AG04450 (cell line): ENCODE measurements at regions not wholly inside any gene's neighbourhood (a gene's known extent, or its start where the extent isn't known, plus 50 kb on each side); places are given as distances from the start of the nearest gene placed in this dataset.

Experiments used
- CTCF ChIA-PET: fragments of 300-600, 350-600 bp; formaldehyde crosslinking; extraction: SDS; loops from one replicate; lab custom pipeline; 2022; ENCODE audit warnings: antibody characterized with exemption, inconsistent platforms; lab: Charles Lee
- POLR2A ChIA-PET: fragments of 350-600 bp; formaldehyde crosslinking; extraction: SDS; loops from one replicate; lab custom pipeline; 2021; ENCODE audit warnings: antibody characterized with exemption, inconsistent platforms; lab: Yijun Ruan, JAX
- DNase-seq: peaks from one replicate; pipeline ENCODE4 v3.0.0-alpha.2; 2011; ENCODE audit warnings: low read depth, low spot score
- H3K27ac ChIP-seq: one replicate; pipeline ENCODE4 v1.5.1; 2012; ENCODE audit warnings: low read depth, low read length, control low read depth
- H3K27me3 ChIP-seq: one replicate; pipeline ENCODE4 v1.6.0; 2012; ENCODE audit warnings: low read length; ENCODE audit not compliant: control insufficient read depth, insufficient read depth
- H3K4me3 ChIP-seq: 2 replicates; pipeline ENCODE4 v1.5.1; 2011; ENCODE audit warnings: mild to moderate bottlenecking, low read depth, low read length, control low read depth
- H3K9me3 ChIP-seq: 2 replicates; pipeline ENCODE4 v1.5.1; 2012; ENCODE audit warnings: low read length; ENCODE audit not compliant: control insufficient read depth, insufficient read depth
- CTCF ChIP-seq: IDR thresholded peaks from 2 replicates; pipeline ENCODE4 v1.5.1; 2011; ENCODE audit warnings: low read depth, low read length, control low read depth, inconsistent platforms

GRCh38 chr14:56887216-56887615 lies 76.9 kb upstream of the OTX2 start:
- Histone ChIP-seq H3K4me3 (no peak overlapping the region), H3K27ac (no peak overlapping the region), H3K27me3 (no peaks in the 10 kb centered on the region), H3K9me3 (no peaks in the 10 kb centered on the region)
- ChIA-PET POLR2A (no interaction called here), CTCF (no interaction called here)
- TF ChIP-seq CTCF: no peak
- no peak for DNase-seq

GRCh38 chr14:56886471-56887062 lies 76.3 kb upstream of the OTX2 start:
- CTCF ChIA-PET: no interaction called here
- Histone ChIP-seq H3K27ac (no peak overlapping the region), H3K27me3 (no peaks in the 10 kb centered on the region), H3K4me3 (no peak overlapping the region), H3K9me3 (no peaks in the 10 kb centered on the region)
- TF ChIP-seq CTCF: no peak
- POLR2A ChIA-PET: no interaction called here
- DNase-seq: no peak

- DNase-seq: no peak
- POLR2A ChIA-PET: no interaction called here
- Histone ChIP-seq H3K4me3 (no peak overlapping the region), H3K9me3 (no peaks in the 10 kb centered on the region), H3K27ac (no peak overlapping the region), H3K27me3 (no peaks in the 10 kb centered on the region)
- CTCF ChIA-PET: interaction anchor here (0.5 kb wide), 1 partner anchor 15 kb away, joined by 3 read pairs; no protein-coding TSS in a partner anchor
- TF ChIP-seq CTCF: no peak
Observed at GRCh38 chr14:56885825-56886224, 75.5 kb upstream of the OTX2 start.

- Histone ChIP-seq H3K4me3 (no peak overlapping the region), H3K27me3 (no peaks in the 10 kb centered on the region), H3K27ac (no peak overlapping the region), H3K9me3 (no peaks in the 10 kb centered on the region)
- TF ChIP-seq CTCF: no peak
- POLR2A ChIA-PET: no interaction called here
- CTCF ChIA-PET: no interaction called here
- no peak for DNase-seq
Observed at GRCh38 chr14:56884617-56885016, 74.3 kb upstream of the OTX2 start.

- no peak for TF ChIP-seq CTCF
- ChIA-PET POLR2A (no interaction called here), CTCF (interaction anchor here (0.9 kb wide), 1 partner anchor 9 kb away, joined by 3 read pairs; no protein-coding TSS in a partner anchor)
Observed at GRCh38 chr14:56881181-56881580, 70.9 kb upstream of the OTX2 start.

More at GRCh38 chr14:56881181-56881580, 70.9 kb upstream of the OTX2 start:
- no peaks in the 10 kb centered on the region for H3K27me3 ChIP-seq
- H3K9me3 ChIP-seq: no peaks in the 10 kb centered on the region
- DNase-seq: no peak
- no peak overlapping the region for H3K27ac ChIP-seq
- no peak overlapping the region for H3K4me3 ChIP-seq
